ENCODE measurements at regions not wholly inside any gene's neighbourhood (a gene's known extent, or its start where the extent isn't known, plus 50 kb on each side); places are given as distances from the start of the nearest gene placed in this dataset.

DNA sequence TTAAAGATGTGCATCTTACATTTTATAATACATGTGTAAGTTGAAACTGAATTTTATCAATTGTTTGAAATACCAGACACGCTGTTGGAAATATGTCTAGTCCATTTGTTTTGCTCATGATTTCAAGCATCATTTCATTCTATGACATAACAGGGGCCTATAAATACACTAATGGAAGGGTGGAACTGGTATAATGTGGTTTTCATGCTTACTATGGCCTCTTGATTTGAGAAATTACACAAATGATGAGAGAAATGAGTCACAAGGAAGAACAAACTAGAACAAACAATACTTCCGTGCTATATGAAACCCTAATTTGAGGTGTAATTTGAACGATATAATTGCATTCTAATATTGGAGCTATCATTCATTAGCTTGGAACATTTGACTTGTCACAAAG, 663.4 kb downstream of the SLC16A7 start:
- no peak for DNase-seq

DNA sequence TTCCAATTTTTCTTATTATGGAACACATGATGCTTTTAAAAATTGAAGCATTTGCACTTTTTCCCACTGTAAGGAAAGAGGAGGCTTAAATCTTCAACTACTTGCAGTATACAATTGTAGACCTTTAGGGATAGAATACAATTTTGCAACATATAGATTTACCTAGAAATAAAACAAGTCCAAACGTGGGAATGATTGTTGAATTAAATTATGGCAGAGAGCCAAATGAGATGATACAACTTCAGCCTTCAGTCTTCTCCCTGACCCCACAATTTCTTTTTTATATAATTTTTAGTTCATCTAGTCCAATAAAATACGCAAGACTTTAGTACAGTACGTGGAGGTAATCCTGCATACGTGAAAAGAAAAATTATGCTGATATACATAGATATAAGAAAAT, 666.5 kb downstream of the SLC16A7 start:
- no peak for DNase-seq

DNA sequence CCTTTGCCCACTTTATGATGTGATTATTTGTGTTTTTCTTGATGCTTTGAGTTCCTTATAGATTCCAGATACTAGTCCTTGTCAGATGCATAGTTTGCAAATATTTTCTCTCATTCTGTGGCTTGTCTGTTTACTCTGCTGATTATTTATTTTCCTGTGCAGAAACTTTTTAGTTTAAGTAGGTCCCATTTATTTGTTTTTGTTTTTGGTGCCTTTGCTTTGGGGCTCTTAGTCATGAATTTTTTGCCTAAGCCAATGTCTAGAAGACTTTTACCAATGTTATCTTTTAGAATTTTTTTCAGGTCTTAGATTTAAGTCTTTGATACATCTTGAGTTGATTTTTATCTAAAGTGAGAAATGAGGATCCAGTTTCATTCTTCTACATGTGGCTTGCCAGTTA, 667.3 kb downstream of the SLC16A7 start:
- no peak for DNase-seq

DNA sequence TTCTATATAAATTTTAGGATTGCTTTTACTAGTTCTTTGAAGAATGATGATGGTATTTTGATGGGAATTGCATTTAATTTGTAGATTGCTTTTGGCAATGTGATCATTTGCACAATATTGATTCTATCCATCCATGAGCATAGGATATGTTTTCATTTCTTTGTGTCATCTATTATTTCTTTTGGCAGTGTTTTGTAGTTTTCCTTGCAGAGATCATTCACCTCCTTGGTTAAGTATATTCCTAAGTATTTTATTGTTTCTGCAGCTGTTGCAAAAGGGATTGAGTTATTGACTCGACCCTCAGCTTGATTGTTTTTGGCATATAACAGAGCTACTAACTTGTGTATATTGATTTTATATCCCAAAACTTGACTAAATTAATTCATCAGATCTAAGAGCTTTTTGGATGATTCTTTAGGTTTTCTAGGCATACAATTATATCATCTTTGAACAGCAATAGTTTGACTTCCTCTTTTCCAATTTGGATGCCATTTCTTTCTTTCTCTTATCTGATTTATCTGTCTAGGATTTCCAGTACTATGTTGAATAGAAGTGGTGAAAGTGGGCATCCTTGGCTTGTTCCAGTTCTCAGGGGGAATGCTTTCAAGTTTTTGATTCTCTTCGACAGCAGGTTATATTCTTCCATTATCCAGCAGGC, 668.1 kb downstream of the SLC16A7 start:
- no peak for DNase-seq

DNA sequence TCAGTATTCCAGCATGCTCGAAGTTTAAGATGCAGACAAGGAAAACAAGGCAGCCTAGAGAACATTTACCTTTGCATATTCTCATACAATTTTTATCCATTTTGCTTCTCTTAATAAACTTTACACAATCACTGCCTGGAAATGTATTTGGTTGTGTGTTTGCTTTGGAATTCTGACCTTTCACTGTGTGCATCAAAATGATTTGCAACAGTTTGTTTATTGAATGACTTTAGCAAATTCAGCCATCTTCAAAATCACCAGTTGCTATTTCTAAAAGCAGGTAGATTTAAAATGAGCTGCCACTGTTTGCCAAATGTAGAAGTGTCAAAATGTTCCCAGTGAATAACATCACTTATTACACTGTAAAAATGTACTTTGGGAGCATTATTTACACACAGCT, 669.9 kb downstream of the SLC16A7 start:
- no peak for DNase-seq

DNA sequence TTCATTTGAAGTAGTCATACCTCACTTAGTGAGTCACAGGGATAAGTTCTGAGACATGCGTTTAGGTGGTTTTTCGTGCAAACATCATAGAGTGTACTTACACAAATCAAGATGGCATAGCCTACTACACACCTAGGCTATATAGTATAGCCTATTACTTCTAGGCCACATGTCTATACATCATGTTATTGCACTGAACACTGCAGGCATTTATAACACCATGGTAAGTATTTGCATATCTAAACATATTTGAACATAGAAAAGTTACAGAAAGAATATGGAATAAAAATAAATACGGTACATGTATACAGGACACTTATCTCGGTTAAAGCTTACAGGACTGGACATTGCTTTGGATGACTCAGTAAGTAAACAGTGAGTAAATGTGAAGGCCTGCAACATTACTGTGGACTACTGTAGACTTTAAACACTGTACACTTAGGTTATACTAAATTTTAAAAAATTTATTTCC, 670.6 kb downstream of the SLC16A7 start:
- DNase-seq = no peak

DNA sequence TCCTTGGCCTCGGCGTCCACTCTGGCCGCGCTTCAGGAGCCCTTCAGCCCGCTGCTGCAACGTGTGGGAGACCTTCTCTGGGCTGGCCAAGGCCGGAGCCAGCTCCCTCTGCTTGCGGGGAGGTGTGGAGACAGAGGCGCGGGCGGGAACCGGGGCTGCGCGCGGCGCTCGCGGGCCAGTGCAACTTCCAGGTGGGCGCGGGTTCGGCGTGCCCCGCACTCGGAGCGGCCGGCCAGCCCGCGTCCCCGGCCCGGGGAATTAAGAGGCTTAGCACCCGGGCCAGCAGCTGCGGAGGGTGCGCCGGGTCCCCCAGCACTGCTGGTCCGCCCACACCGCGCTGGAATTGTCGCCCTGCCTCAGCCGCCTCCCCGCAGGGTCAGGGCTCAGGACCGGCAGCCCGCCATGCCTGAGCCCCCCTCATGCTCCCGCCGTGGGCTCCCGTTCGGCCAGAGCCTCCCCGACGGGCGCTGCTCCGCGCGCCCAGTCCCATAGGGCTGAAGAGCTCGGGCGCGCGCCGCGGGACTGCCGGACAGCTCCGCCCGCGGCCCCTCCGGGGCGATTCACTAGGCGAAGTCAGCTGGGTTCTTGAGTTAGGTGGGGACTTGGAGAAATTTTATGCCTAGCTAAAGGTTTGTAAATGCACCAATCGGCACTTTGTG, 673.9 kb downstream of the SLC16A7 start:
- DNase-seq = no peak

DNA sequence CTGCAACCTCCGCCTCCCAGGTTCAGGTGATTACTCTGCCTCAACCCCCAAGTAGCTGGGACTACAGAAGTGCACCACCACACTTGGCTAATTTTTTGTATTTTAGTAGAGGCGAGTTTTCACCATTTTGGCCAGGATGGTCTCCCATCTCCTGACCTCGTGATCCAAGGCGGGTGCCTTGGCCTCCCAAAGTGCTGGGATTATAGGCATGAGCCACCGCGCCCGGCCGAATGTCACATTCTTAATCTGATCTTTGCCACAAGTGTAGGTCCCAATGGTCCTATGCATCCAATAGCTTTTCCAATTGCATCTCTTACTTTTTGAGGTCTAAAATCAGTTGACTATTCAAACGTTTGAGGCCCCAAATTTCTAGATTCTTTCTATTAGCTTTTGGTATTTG, 676.0 kb downstream of the SLC16A7 start:
- no peak for DNase-seq

DNA sequence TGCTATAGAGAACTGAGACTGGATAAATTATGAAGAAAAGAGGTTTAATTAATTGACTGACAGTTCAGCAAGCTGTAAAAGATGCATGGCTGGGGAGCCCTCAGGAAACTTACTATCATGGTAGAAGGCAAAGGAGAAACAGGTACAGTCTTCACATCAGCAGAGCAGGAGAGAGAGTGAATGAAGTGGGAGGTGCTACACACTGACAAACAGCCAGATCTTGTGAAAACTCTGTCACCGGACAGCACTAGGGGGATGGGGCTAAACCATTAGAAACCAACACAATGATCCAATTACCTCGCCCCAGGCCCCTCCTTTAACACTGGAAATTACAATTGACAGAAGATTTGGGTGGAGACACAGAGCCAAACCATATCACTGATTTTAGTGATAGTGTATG, 682.4 kb downstream of the SLC16A7 start:
- DNase-seq = no peak

DNA sequence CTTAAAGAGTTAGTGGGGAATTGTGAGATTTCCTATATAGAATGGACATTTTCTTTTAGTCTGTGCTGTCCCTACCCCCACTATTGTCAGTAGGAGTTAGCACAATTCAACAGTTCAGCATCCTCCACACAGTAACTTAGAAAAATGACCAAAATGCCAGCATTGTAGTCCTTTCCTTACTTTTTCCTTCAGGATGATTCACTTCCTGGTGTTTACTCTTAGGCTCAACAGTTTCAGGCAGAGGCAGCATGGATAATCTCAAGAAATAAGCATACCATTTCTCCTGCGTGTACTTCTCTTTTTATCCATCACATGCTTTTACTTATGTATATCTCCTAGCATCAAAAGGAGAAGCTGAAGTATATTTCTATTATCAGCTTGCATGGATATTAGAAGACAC, 683.4 kb downstream of the SLC16A7 start:
- DNase-seq = no peak

DNA sequence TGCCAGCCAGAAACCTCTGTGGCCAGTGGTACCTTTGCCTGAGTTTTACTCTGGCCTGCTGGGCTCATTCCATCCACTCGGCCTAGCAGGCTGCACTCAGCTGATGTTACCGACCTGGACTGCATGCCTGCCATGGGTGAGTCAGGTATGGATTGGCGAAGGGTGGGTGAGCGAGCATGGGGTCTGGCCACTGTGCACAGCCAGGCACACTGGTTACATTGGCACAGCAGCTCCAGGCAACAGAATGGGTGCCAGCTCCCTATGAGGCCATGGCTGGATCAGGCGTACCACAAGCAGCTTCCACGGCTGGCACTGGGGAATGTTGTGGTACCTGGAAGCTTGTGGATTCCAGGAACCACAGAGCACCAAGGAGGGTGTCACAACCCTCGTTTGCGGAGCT, 685.7 kb downstream of the SLC16A7 start:
- DNase-seq = no peak

DNA sequence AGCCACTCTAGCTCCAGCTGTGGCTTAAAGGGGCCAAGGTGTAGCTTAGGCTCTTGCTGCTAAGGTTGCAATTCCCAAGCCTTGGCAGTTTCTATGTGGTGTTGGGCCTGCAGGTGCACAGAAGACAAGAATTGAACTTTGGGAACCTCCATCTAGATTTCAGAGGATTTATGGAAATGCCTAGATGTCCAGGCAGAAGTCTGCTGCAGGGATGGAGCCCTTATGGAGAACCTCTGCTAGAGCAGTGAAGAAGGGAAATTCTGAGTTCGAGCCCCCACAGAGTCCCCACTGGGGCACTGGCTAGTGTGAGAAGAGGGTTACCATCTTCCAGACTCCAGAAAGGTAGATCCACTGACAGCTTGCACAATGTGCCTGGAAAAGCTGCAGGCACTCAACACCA, 694.7 kb downstream of the SLC16A7 start:
- no peak for DNase-seq

DNA sequence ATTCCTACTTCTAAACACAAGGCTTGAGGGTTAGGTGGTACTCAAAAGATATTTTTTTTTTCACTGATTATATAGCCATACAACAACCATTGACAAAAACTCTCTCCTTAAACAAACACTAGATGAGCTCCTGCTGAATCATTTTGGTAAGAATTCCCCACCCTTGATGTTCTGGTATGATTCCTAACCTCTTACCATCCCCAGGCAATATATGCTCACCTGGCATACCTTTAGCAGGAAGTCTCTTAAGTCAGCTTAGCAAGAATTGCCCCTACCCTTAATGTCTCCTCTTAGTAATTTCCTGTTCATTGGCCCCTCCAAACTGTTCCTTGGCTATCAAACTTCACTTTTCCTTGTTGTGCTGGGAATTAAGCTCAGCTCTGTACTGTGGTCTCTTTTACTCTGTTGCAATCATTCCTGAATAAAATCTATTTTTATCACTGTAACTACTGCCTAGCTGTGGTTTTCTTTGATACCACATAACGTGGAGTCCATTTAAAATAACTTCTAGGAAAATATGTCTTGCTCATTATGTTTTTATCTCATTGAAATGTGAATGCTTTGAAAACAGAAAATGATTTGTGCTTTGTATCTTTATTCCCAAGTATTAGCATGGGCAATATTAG, 712.6 kb downstream of the SLC16A7 start:
- no peak for DNase-seq

DNA sequence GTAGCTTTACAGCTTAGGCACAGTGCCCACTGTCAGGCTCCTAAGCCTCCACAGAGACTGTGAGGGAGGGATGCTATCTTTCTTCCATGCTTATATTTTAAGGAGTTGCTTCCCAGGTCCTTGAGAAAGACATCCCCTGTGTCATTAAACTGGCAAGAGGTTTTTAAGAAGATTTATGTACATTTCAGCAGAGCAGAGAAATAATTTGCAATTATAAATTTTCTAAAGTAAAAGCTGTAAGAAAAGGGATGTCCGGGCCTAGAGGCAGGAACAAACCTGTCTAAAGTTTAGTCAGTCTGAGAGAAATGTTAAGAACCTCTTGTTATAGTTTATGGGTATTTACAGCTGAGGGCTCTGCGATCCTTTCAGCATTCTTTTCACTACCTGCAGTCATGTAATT, 716.1 kb downstream of the SLC16A7 start:
- no peak for DNase-seq

DNA sequence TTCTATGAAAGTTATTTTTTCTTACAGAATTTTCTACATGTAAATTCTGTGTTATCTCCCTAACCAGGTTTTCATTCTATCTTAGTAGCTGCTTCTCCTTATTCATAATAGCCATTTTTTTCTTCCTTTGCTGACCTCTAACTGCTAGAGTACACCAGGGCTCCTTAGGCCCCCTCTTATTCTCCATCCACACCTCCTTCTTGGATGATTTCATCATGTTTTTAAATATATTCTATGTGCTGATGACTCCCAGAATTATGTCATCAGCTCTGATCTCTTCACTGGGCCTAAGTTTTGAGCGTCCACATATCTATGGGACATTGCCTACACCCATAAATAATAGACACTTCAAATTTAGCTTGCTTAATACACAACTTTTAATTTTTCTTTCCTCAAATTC, 721.5 kb downstream of the SLC16A7 start:
- DNase-seq = no peak

DNA sequence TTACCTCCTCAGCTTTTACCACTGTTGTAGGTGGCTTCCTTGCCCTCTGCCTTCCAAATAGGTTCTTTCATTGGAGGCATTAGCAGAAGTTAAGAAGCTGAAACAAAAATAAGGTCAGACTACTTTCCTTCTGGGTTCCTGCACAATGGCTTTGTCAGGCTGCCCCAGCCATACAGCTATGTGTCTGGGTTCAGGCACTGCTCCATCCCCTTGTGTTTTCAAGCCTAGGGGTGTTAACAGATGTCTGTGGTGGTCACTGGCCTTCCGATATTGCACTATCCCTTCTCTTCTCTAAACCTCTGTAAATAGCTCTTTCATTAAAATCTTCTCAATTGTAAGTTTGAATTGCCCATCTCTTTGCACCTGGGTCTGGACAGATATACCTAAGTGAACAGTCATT, 728.9 kb downstream of the SLC16A7 start:
- no peak for DNase-seq

DNA sequence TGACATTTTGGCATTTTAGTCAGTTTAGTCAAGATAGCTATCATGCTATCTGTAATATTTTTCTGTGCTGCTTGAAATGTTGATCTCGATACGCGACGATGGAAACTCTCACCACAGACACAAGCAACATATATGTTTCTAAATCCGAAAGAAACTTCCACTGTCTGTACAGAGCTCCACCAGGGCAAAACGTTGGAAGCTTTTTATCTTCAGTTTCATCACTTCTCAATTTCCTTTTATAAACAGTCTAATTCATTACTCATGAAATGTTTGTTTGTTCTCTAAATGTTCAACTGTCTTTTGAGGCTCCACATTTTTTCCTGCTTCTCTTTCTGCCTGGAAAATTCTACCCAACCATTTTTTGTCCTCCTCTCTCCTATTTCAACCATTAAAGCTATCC, 737.6 kb downstream of the SLC16A7 start:
- no peak for DNase-seq

DNA sequence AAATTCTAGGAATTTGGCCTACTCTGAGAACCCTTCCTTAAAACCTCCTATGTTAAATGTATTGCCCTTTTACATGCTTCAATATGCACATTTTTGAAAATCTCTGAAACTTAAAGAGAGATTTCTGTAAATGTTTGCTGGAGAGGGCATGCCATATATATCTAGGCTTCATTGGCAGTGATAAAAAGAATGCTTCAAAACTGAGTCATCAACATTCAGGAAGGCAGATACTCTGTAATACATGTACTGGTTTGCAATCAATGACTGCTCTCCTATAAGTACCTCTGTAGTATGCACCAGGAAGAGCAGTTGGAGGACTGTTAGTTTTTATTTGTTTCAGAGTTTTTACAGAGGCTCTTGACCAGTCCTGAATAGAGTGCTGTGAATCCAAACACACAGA, 739.9 kb downstream of the SLC16A7 start:
- no peak for DNase-seq

DNA sequence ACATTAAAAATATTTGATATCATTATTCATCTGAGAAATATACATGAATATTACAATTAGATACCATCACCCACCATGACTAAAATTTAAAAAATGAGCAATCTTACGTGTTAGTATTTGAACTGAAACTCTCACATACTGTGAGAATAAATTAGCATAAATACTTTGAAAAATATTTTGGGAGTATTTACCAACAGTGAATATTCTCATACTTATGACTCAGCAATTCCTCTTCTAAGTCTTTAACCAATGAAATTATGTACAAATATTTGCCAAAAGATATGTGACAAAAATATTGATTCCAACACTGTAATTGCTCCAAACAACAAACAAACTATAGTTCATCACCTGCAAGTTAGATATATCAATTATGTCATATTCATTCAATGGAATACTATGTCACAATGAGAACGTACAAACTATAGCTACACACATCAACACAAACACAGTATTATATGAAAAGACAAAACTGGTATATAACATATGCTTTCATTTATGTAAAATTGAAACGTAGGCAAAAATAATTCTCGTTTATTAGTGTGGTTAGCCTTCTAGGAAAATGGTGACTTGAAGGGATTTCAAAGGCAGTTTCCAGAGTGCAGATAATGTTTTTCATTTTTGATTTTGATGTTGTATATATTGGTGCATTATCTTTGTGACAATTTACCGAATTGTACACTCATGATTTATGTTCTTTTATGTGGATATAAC, 742.2 kb downstream of the SLC16A7 start:
- no peak for DNase-seq

DNA sequence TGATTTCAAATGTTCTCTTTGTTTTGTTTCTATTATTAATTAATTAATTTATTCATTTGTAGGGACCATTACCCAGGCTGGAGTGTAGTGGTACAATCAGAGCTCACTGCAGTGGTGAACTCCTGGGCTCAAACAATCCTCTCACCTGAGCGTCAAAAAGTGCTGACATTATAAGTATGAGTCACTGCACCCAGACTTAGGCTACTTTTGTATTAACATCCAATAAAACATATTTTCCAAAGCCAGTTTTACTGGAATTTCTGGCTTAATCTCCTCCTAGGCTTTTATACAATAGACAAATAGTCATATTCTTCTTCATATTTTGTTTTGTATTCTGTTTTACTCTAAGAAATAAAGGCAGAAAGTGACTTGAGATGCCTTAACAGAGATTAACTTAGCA, 749.6 kb downstream of the SLC16A7 start:
- no peak for DNase-seq

DNA sequence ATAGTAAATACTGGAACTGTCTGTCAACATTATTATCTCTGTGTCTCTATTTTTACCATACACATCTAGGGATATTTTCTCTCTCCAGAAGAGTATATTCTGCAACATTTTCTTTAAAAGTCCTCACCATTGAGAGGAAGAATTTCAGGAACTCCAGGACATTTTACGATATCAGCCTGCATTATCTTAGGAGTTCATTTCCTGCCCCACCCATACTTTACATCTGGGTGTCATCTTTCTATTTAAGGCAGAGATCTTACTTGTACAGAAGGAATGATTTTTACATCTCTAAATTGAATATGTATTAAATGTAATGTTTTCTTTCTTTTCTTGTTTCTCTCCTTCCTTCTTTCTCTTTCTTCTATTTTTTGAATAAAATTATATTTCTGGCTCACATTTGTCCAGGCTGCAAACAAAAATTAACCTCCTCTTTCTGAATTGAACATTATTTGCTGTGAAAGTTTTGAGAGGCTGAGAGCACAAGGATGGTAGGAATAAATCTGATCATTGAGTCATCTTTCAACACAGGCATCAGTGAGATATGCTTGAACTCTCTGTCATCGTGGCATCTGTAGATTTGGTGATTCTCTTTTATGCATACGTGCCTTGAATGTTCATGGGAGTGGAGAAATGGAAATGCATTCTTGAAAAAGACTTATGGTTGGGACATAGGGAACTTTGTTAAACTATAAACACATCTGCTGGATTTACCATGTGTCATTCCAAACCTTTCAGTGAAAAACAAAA, 753.6 kb downstream of the SLC16A7 start:
- DNase-seq = no peak

DNA sequence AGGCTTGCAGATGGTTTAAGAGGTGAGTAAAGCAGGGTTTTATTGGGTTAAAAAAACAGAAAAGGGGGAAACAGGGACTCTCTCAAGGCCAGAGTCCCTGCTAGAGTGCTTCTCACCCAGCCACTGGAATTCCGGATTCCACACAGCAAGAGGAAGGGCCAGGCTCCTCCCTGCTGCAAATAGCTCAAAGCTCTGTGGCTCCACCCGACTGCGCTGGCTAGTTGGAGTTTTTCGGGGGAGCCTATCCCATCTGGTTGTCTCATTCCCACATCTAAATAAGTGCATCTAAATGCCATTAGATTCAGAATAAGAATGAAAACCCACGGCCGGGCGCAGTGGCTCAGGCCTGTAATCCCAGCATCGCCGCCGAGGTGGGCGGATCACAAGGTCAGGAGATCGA, 791.5 kb downstream of the SLC16A7 start:
- no peak for DNase-seq

DNA sequence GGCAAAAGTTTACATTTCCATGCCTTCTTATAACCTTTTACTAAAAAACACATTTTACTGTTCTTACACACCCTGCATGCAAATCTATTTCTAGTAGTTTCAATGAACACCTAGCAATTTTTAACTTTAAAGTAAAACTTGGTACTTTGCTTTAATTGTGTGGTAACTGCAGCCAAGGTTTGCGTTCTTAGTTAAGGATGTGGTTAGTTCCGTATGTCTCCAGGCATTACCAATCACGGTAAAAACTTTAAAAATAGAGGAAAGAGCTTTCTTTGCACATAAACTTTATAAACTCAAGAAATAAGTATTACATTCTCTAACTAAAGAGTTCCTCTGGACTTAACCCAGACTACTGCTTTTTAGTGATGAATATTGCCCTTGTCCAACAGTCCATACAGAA, 795.2 kb downstream of the SLC16A7 start:
- no peak for DNase-seq
